ENCODE measurements at regions not wholly inside any gene's neighbourhood (a gene's known extent, or its start where the extent isn't known, plus 50 kb on each side); places are given as distances from the start of the nearest gene placed in this dataset.
A peak's percentile ranks its signal among the peaks of the same experiment; 100 is the strongest.

- Histone ChIP-seq H3K9me3 (ENCODE audit: control insufficient read depth in 4 of 4, low read length in 3 of 4) (no peaks in the 10 kb centered on the region), H3K9ac (ENCODE audit: low read depth in 1 of 2, low read length in 2 of 2) (no peak overlapping the region), H3K4me3 (ENCODE audit: low read depth in 1 of 3, low read length in 3 of 3) (no peak overlapping the region), H3K36me3 (ENCODE audit: control insufficient read depth in 4 of 4, insufficient read depth in 3 of 4, low read depth in 1 of 4, low read length in 3 of 4) (no peaks in the 10 kb centered on the region), H3K4me1 (ENCODE audit: control insufficient read depth in 4 of 4, insufficient read depth in 4 of 4, low read length in 3 of 4) (peaks cover 0 to 4% (median 0%) of the 10 kb centered on the region in 4 donors), H3K27ac (ENCODE audit: low read depth in 1 of 2, low read length in 2 of 2) (no peak overlapping the region), H3K27me3 (ENCODE audit: control insufficient read depth in 4 of 4, insufficient read depth in 4 of 4, low read length in 3 of 4) (no peaks in the 10 kb centered on the region)
- DNase-seq (ENCODE audit: low spot score), result no peak
- 79% methylated on average over 4 of the region's 4 CpGs for whole genome bisulfite sequencing
- TF ChIP-seq, protein P1, sequence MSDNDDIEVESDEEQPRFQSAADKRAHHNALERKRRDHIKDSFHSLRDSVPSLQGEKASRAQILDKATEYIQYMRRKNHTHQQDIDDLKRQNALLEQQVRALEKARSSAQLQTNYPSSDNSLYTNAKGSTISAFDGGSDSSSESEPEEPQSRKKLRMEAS (IDR thresholded peaks at IDR 0.05), result no peak
- TF ChIP-seq HNF4G (IDR thresholded peaks at IDR 0.05) (no peak), RAD21 (IDR thresholded peaks at IDR 0.05) (peak; percentile 52 to 65), CTCF (IDR thresholded peaks at IDR 0.05; ENCODE audit: low read depth, low read length, missing input control) (peak; percentile 45), SP1 (IDR thresholded peaks at IDR 0.05) (no peak), FOXA2 (IDR thresholded peaks at IDR 0.05) (no peak), EGR1 (IDR thresholded peaks at IDR 0.05; ENCODE audit: low read depth in 2 of 2) (no peak), ATF3 (IDR thresholded peaks at IDR 0.05) (no peak), JUND (IDR thresholded peaks at IDR 0.05) (no peak), RXRA (IDR thresholded peaks at IDR 0.05) (no peak), YY1 (IDR thresholded peaks at IDR 0.05) (no peak)
- TF ChIP-seq, protein P2, sequence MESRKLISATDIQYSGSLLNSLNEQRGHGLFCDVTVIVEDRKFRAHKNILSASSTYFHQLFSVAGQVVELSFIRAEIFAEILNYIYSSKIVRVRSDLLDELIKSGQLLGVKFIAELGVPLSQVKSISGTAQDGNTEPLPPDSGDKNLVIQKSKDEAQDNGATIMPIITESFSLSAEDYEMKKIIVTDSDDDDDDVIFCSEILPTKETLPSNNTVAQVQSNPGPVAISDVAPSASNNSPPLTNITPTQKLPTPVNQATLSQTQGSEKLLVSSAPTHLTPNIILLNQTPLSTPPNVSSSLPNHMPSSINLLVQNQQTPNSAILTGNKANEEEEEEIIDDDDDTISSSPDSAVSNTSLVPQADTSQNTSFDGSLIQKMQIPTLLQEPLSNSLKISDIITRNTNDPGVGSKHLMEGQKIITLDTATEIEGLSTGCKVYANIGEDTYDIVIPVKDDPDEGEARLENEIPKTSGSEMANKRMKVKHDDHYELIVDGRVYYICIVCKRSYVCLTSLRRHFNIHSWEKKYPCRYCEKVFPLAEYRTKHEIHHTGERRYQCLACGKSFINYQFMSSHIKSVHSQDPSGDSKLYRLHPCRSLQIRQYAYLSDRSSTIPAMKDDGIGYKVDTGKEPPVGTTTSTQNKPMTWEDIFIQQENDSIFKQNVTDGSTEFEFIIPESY (IDR thresholded peaks at IDR 0.05), result no peak
- TF ChIP-seq, protein P3, sequence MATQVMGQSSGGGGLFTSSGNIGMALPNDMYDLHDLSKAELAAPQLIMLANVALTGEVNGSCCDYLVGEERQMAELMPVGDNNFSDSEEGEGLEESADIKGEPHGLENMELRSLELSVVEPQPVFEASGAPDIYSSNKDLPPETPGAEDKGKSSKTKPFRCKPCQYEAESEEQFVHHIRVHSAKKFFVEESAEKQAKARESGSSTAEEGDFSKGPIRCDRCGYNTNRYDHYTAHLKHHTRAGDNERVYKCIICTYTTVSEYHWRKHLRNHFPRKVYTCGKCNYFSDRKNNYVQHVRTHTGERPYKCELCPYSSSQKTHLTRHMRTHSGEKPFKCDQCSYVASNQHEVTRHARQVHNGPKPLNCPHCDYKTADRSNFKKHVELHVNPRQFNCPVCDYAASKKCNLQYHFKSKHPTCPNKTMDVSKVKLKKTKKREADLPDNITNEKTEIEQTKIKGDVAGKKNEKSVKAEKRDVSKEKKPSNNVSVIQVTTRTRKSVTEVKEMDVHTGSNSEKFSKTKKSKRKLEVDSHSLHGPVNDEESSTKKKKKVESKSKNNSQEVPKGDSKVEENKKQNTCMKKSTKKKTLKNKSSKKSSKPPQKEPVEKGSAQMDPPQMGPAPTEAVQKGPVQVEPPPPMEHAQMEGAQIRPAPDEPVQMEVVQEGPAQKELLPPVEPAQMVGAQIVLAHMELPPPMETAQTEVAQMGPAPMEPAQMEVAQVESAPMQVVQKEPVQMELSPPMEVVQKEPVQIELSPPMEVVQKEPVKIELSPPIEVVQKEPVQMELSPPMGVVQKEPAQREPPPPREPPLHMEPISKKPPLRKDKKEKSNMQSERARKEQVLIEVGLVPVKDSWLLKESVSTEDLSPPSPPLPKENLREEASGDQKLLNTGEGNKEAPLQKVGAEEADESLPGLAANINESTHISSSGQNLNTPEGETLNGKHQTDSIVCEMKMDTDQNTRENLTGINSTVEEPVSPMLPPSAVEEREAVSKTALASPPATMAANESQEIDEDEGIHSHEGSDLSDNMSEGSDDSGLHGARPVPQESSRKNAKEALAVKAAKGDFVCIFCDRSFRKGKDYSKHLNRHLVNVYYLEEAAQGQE (IDR thresholded peaks at IDR 0.05), result no peak
Measured at GRCh38 chr9:116000748-116001329, 152.8 kb upstream of the PAPPA start.

GRCh38 chr9:116002181-116002580, 151.4 kb upstream of the PAPPA start:
- Histone ChIP-seq H3K4me1 (ENCODE audit: control insufficient read depth in 4 of 4, insufficient read depth in 4 of 4, low read length in 3 of 4) (no peaks in the 10 kb centered on the region), H3K9me3 (ENCODE audit: control insufficient read depth in 4 of 4, low read length in 3 of 4) (no peaks in the 10 kb centered on the region), H3K27me3 (ENCODE audit: control insufficient read depth in 4 of 4, insufficient read depth in 4 of 4, low read length in 3 of 4) (no peaks in the 10 kb centered on the region), H3K9ac (ENCODE audit: low read depth in 1 of 2, low read length in 2 of 2) (no peak overlapping the region), H3K4me3 (ENCODE audit: low read depth in 1 of 3, low read length in 3 of 3) (no peak overlapping the region), H3K27ac (ENCODE audit: low read depth in 1 of 2, low read length in 2 of 2) (no peak overlapping the region), H3K36me3 (ENCODE audit: control insufficient read depth in 4 of 4, insufficient read depth in 3 of 4, low read depth in 1 of 4, low read length in 3 of 4) (no peaks in the 10 kb centered on the region)
- 88% methylated on average over 5 of the region's 5 CpGs for WGBS
- TF ChIP-seq RXRA (IDR thresholded peaks at IDR 0.05), result no peak
- no peak for TF ChIP-seq GABPA (IDR thresholded peaks at IDR 0.05 in 1 of 2, conservative IDR thresholded peaks at IDR 0.05 in 1 of 2)
- no peak for TF ChIP-seq JUND (IDR thresholded peaks at IDR 0.05)
- no peak for TF ChIP-seq SP1 (IDR thresholded peaks at IDR 0.05)
- no peak for TF ChIP-seq RAD21 (IDR thresholded peaks at IDR 0.05)
- no peak for TF ChIP-seq FOXA1 (IDR thresholded peaks at IDR 0.05)
- DNase-seq (ENCODE audit: low spot score), result no peak

Measured in liver (tissue), 8 donors.